ENCODE measurements at regions not wholly inside any gene's neighbourhood (a gene's known extent, or its start where the extent isn't known, plus 50 kb on each side); places are given as distances from the start of the nearest gene placed in this dataset.

DNA sequence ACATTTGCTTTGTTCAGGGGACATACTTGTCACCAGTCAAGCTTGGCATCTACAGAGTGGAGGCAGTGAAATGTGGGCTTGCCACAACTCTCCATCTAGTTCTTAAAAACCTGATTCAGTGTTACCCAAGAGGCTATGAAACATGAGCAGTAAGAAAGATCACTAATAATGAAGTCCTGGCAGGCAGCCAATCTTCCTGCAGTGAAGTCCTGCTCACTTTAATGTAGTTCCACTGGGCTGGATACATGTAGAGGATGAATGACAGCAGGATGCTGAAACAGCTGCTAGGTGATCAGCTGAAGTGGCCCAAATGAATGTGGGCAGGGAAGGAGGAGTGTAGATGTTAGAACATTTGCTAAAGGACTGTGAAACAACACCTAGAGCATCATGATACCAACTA, 1213.1 kb downstream of the OLFM4 start:
- no peaks in the 10 kb centered on the region for H4K20me1 ChIP-seq (ENCODE audit: insufficient read depth, low read length)
- no peaks in the 10 kb centered on the region for H3K9me3 ChIP-seq (ENCODE audit: low read length)
- H3K36me3 ChIP-seq (ENCODE audit: insufficient read depth, low read length): no peaks in the 10 kb centered on the region
- CTCF ChIA-PET (ENCODE audit: unreplicated experiment): no interaction called here
- no peak overlapping the region for H3K27ac ChIP-seq (ENCODE audit: low read depth, low read length, poor library complexity, severe bottlenecking)
- no peaks in the 10 kb centered on the region for H3K4me1 ChIP-seq (ENCODE audit: insufficient read depth, low read length, poor library complexity, severe bottlenecking)
- no peak for TF ChIP-seq EZH2phosphoT487 (IDR thresholded peaks at IDR 0.05; ENCODE audit: borderline replicate concordance, low read depth, low read length)
- TF ChIP-seq, protein P1, sequence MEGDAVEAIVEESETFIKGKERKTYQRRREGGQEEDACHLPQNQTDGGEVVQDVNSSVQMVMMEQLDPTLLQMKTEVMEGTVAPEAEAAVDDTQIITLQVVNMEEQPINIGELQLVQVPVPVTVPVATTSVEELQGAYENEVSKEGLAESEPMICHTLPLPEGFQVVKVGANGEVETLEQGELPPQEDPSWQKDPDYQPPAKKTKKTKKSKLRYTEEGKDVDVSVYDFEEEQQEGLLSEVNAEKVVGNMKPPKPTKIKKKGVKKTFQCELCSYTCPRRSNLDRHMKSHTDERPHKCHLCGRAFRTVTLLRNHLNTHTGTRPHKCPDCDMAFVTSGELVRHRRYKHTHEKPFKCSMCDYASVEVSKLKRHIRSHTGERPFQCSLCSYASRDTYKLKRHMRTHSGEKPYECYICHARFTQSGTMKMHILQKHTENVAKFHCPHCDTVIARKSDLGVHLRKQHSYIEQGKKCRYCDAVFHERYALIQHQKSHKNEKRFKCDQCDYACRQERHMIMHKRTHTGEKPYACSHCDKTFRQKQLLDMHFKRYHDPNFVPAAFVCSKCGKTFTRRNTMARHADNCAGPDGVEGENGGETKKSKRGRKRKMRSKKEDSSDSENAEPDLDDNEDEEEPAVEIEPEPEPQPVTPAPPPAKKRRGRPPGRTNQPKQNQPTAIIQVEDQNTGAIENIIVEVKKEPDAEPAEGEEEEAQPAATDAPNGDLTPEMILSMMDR (conservative IDR thresholded peaks at IDR 0.05; ENCODE audit: low read length): no peak
- H3K4me3 ChIP-seq (ENCODE audit: low read depth, low read length, poor library complexity, severe bottlenecking): no peak overlapping the region
- intact Hi-C loops (cut with micrococcal nuclease; ENCODE audit: unreplicated experiment): no loop called here
- no peaks in the 10 kb centered on the region for H3K9me2 ChIP-seq (ENCODE audit: insufficient read depth, low read length)
- H3K79me2 ChIP-seq (ENCODE audit: insufficient read depth, low read depth, low read length): no peaks in the 10 kb centered on the region
- no peak overlapping the region for H3K4me2 ChIP-seq (ENCODE audit: low read length)
- BruUV-seq (replicated peaks): no TSS peak
- H2AFZ ChIP-seq (ENCODE audit: low read length): no peak overlapping the region
- no peak for DNase-seq (ENCODE audit: low spot score)
- POLR2A ChIA-PET: no interaction called here

DNA sequence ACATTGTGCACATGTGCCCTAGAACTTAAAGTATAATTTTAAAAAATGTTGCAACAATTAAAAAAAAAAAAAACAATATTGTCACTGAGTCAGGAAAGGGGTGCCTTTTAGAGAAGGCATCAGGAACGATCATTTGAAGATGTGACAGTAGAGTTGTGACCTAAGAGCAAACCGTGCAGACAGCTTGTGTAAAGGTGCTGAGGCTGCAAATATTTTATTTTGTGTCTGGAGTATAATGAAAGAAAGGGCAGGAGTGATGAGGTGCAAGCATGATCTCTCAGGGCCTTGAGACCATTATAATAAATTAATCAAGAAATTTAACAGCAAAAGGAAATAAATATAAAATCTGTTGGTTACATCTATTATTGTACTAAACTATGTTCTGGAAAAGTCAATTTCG, 1219.7 kb downstream of the OLFM4 start:
- Histone ChIP-seq H3K4me3 (ENCODE audit: low read depth, low read length, poor library complexity, severe bottlenecking) (no peak overlapping the region), H4K20me1 (ENCODE audit: insufficient read depth, low read length) (no peaks in the 10 kb centered on the region), H2AFZ (ENCODE audit: low read length) (no peak overlapping the region), H3K4me2 (ENCODE audit: low read length) (no peak overlapping the region), H3K79me2 (ENCODE audit: insufficient read depth, low read depth, low read length) (no peaks in the 10 kb centered on the region), H3K9me3 (ENCODE audit: low read length) (no peaks in the 10 kb centered on the region), H3K4me1 (ENCODE audit: insufficient read depth, low read length, poor library complexity, severe bottlenecking) (no peaks in the 10 kb centered on the region), H3K27ac (ENCODE audit: low read depth, low read length, poor library complexity, severe bottlenecking) (no peak overlapping the region), H3K36me3 (ENCODE audit: insufficient read depth, low read length) (no peaks in the 10 kb centered on the region), H3K9me2 (ENCODE audit: insufficient read depth, low read length) (no peaks in the 10 kb centered on the region)
- ChIA-PET CTCF (ENCODE audit: unreplicated experiment) (no interaction called here), POLR2A (interaction anchor here (0.6 kb wide), 1 partner anchor 23 kb away, joined by 4 read pairs; no protein-coding TSS in a partner anchor)
- DNase-seq (ENCODE audit: low spot score): no peak
- BruUV-seq (replicated peaks): no TSS peak
- no peak for TF ChIP-seq EZH2phosphoT487 (IDR thresholded peaks at IDR 0.05; ENCODE audit: borderline replicate concordance, low read depth, low read length)
- TF ChIP-seq, protein P1 (conservative IDR thresholded peaks at IDR 0.05; ENCODE audit: low read length): no peak
- intact Hi-C loops (cut with micrococcal nuclease; ENCODE audit: unreplicated experiment): no loop called here

DNA sequence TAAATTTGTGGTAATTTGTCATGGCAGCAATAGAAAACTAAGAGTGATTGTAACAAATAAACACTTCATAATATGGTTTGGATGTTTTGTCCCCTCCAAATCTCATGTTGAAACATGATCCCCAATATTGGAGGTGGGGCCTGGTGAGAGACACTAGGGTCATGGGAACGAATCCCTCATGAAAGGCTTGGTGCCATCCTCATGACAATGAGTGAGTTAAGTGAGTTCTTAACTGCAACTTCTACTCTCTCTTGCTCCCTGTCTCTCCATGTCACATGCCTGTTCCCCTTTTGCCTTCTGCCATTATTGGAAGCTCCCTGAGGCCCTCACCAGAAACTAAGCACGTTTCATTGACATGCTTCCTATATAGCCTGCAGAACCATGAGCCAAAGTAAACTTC, 1233.2 kb downstream of the OLFM4 start:
- TF ChIP-seq, protein P1 (conservative IDR thresholded peaks at IDR 0.05; ENCODE audit: low read length): no peak
- TF ChIP-seq EZH2phosphoT487 (IDR thresholded peaks at IDR 0.05; ENCODE audit: borderline replicate concordance, low read depth, low read length): no peak
- no peaks in the 10 kb centered on the region for H3K9me3 ChIP-seq (ENCODE audit: low read length)
- H4K20me1 ChIP-seq (ENCODE audit: insufficient read depth, low read length): no peaks in the 10 kb centered on the region
- no peak overlapping the region for H3K4me2 ChIP-seq (ENCODE audit: low read length)
- CTCF ChIA-PET (ENCODE audit: unreplicated experiment): no interaction called here
- DNase-seq (ENCODE audit: low spot score): no peak
- intact Hi-C loops (cut with micrococcal nuclease; ENCODE audit: unreplicated experiment): no loop called here
- no peaks in the 10 kb centered on the region for H3K36me3 ChIP-seq (ENCODE audit: insufficient read depth, low read length)
- no peak overlapping the region for H2AFZ ChIP-seq (ENCODE audit: low read length)
- no peaks in the 10 kb centered on the region for H3K4me1 ChIP-seq (ENCODE audit: insufficient read depth, low read length, poor library complexity, severe bottlenecking)
- H3K79me2 ChIP-seq (ENCODE audit: insufficient read depth, low read depth, low read length): no peaks in the 10 kb centered on the region
- no peaks in the 10 kb centered on the region for H3K9me2 ChIP-seq (ENCODE audit: insufficient read depth, low read length)
- no TSS peak for BruUV-seq (replicated peaks)
- POLR2A ChIA-PET: no interaction called here
- H3K4me3 ChIP-seq (ENCODE audit: low read depth, low read length, poor library complexity, severe bottlenecking): no peak overlapping the region
- H3K27ac ChIP-seq (ENCODE audit: low read depth, low read length, poor library complexity, severe bottlenecking): no peak overlapping the region
